Activated naive CD4-positive, alpha-beta T cell treated with anti-CD3 and anti-CD28 coated beads, Interleukin-2, amount 10 ng/mL, durations not matched to agents 7 days and 5 days (primary cell): ENCODE measurements at regions not wholly inside any gene's neighbourhood (a gene's known extent, or its start where the extent isn't known, plus 50 kb on each side); places are given as distances from the start of the nearest gene placed in this dataset.

Source experiments
- CTCF ChIA-PET: fragments of 350-600 bp; sonication (Branson Sonifier 250); formaldehyde crosslinking; loops from one replicate; lab custom pipeline; 2021; ENCODE audit warnings: antibody characterized with exemption; lab: Charles Lee
- DNase-seq: peaks from one replicate; pipeline ENCODE4 v3.0.0-alpha.2; 2020
- H3K27ac Mint-ChIP-seq: one replicate; pipeline ENCODE4 v1.8.0; 2021; ENCODE audit warnings: mild to moderate bottlenecking, moderate library complexity, mixed read lengths
- H3K27me3 Mint-ChIP-seq: one replicate; pipeline ENCODE4 v1.8.0; 2021; ENCODE audit warnings: mild to moderate bottlenecking, mixed read lengths
- H3K36me3 Mint-ChIP-seq: one replicate; pipeline ENCODE4 v1.8.0; 2021; ENCODE audit warnings: mixed read lengths
- H3K4me1 Mint-ChIP-seq: one replicate; pipeline ENCODE4 v1.8.0; 2021; ENCODE audit warnings: mixed read lengths
- H3K4me3 Mint-ChIP-seq: one replicate; pipeline ENCODE4 v1.8.0; 2021; ENCODE audit warnings: mild to moderate bottlenecking, moderate library complexity, mixed read lengths
- H3K9me3 Mint-ChIP-seq: one replicate; pipeline ENCODE4 v1.8.0; 2021; ENCODE audit warnings: mixed read lengths

DNA sequence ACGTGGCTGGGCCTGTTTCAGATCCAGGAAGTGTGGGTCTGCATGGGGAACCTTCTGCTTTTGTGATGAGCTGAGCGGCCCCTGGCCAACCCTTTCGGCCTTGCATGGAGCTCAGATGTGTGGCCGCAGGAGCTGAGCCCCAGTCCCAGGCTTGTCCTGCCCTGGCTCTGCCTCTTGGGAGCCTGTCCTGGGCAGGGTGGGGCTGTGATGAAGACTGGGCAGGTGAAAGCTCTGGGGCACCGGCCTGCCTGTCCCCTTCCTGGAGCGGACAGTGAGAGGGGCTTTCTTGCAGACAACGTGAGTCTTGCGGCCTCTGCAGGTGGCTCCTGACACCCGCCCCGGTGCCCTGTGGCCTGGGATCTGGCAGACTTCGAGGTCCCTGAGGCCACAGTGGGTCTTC, 1296.6 kb downstream of the BRD1 start:
- Mint-ChIP-seq H3K4me3 (no peak overlapping the region), H3K36me3 (no peaks in the 10 kb centered on the region), H3K27ac (no peak overlapping the region), H3K9me3 (no peaks in the 10 kb centered on the region), H3K4me1 (no peaks in the 10 kb centered on the region), H3K27me3 (no peaks in the 10 kb centered on the region)
- CTCF ChIA-PET: no interaction called here
- DNase-seq: no peak

DNA sequence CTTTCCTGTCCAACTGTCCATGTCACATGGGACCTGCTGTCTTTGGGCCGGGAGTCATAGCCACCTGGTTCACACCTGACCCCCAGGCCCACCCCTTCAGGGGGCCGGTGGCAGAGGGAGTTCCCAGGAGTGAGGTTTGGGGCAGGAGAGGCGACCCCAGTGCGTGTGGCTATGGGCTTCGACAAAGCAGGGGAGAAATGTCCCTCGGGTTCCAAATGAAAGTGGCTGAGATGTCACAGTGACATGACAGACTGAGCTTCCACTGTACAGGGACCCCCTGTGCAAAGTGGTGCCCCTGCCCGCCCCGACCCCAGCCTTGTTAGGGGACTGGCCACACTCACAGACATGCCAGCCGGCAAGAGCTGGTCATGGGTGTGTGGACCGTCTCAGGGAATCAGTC, 1297.0 kb downstream of the BRD1 start:
- CTCF ChIA-PET: no interaction called here
- H3K27ac Mint-ChIP-seq: no peak overlapping the region
- H3K9me3 Mint-ChIP-seq: no peaks in the 10 kb centered on the region
- H3K4me1 Mint-ChIP-seq: no peaks in the 10 kb centered on the region
- no peak overlapping the region for H3K4me3 Mint-ChIP-seq
- H3K27me3 Mint-ChIP-seq: no peaks in the 10 kb centered on the region
- DNase-seq: no peak
- no peaks in the 10 kb centered on the region for H3K36me3 Mint-ChIP-seq

DNA sequence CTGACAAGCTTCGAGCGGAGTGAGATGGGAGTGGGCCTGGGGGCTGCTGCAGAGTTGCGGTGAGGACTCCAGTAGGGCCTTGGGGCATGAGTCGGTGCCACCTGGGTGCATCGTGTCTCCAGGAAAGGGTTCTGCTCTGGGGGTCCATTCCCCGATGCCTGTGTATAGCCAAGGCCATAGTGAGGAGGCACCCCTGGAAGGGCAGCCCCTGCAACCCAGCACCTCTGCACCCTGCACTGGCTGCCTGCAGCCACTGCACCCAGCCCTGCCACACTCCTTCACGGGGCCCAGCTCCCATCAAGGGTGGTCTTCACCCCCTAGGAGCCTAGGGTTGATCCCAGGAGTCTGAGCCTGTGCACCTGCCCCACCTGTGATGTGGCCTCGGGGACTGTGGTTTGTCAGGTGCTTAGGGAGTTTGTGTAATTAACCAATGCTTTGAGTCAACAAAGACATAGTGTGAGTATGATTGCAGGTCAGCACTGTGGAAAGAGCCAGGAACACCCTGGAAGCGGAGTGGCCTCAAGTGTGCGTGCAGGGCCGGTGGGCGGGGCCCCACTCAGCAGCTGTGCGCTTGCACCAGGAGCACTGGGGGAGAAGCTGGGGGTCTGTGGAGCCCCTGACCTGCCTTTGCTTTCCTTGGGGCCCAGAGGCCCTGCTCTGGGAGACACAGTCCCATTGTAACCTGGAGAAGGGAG, 1299.3 kb downstream of the BRD1 start:
- no peaks in the 10 kb centered on the region for H3K4me1 Mint-ChIP-seq
- H3K4me3 Mint-ChIP-seq: no peak overlapping the region
- H3K27ac Mint-ChIP-seq: no peak overlapping the region
- H3K36me3 Mint-ChIP-seq: no peaks in the 10 kb centered on the region
- no peak for DNase-seq
- H3K9me3 Mint-ChIP-seq: no peaks in the 10 kb centered on the region
- CTCF ChIA-PET: interaction anchor here (1.2 kb wide), 1 partner anchor 25 kb away, joined by 3 read pairs; no protein-coding TSS in a partner anchor
- H3K27me3 Mint-ChIP-seq: no peaks in the 10 kb centered on the region

DNA sequence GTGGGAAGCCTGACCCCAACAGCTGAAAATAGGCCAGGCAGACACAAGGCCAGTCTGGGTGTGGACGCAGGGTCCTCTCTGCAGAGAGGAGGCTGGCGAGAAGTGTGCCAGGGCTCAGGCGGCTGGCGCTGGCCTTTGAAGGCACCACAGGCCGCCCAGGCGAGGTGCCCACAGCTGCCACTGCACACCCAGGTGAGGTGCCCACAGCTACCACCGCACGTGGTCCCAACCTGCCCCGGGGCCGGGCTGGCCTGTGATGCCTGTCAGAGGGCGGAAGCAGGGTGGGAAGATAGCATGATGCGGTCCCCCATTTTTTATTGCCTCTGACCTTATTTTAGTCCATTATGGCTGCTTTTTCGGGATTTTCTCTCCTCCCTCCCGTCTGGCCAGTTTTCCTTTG, 1303.9 kb downstream of the BRD1 start:
- H3K4me3 Mint-ChIP-seq: no peak overlapping the region
- H3K27me3 Mint-ChIP-seq: no peaks in the 10 kb centered on the region
- H3K36me3 Mint-ChIP-seq: no peaks in the 10 kb centered on the region
- no peaks in the 10 kb centered on the region for H3K9me3 Mint-ChIP-seq
- CTCF ChIA-PET: no interaction called here
- DNase-seq: no peak
- H3K4me1 Mint-ChIP-seq: no peaks in the 10 kb centered on the region
- no peak overlapping the region for H3K27ac Mint-ChIP-seq

DNA sequence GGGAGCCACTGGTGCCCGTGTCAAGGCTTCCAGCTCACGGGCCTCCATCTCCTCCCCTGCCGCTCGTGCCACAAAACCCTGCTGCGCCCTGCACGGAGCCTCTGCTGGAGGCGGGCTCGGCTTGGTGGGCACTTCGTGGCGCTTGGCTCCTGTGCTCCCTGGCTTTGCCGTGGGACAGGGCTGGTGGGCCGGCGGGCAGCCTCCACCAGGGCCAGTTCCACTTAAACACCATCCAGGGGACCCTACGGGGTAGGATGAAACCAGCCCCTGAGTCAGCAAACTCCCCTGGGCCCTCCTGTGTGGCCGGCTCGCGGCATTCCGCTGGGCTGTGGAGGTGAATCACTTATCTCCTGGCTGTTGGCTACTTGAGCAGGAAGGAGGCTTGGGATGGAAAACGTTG, 1304.6 kb downstream of the BRD1 start:
- H3K36me3 Mint-ChIP-seq: no peaks in the 10 kb centered on the region
- no peaks in the 10 kb centered on the region for H3K4me1 Mint-ChIP-seq
- no peaks in the 10 kb centered on the region for H3K9me3 Mint-ChIP-seq
- no peak for DNase-seq
- H3K4me3 Mint-ChIP-seq: no peak overlapping the region
- no peak overlapping the region for H3K27ac Mint-ChIP-seq
- no peaks in the 10 kb centered on the region for H3K27me3 Mint-ChIP-seq
- CTCF ChIA-PET: no interaction called here

DNA sequence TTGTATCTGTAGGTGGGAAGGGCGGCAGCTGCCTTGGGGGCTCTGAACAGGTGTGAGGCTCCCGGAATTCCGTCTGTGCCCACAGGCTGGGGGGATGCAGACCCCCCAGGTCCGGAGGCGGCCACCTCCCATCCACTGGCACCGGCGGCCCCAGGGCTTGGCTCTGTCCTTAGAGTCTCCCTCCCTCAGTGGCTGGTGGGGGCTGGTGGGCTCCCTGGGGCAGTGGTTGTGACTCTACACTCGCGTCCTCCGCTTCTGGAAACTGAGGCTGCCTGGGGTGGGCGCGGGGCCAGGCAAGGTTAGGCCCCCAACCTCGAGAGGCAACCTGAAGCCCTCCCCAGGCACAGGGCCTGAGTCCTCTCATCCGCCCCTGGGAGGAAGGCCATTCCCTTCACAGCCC, 1305.4 kb downstream of the BRD1 start:
- CTCF ChIA-PET: no interaction called here
- Mint-ChIP-seq H3K27ac (no peak overlapping the region), H3K4me3 (no peak overlapping the region)

DNA sequence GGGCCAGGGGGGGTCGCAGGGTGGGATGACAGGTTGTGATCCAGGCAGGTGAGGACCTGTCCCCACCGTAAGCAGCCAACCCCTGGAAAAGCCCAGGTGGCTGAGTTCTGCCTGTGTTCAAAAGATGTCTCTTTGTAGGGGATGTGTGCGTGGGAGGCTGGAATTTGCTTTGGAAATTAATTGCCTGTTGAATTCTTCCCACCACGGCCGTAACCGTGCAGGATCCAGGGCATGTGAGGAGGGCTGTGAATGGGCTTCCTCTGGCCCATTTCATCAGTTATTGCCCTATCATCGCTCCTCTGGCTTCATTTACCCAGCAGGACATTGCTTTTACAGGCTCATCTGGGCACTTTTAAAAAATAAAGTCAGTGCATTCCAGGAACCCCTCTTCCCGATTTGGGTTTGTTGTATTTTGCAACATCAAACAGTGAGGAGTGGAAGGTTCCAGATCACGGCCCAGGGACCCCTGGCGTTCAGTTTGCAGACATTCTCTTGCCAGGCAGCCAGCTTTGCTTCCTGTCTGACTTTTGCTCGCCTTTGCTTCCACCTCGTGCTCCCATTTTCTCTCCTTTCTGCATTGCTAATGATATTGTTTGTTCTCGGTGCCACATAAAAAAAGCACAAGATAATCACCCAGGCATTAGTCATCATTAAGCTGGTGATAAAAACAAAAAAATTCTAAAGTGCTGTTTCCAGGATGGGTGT, 1306.6 kb downstream of the BRD1 start:
- Mint-ChIP-seq H3K9me3 (no peaks in the 10 kb centered on the region), H3K4me3 (no peak overlapping the region), H3K27me3 (no peaks in the 10 kb centered on the region), H3K4me1 (no peaks in the 10 kb centered on the region), H3K36me3 (no peaks in the 10 kb centered on the region), H3K27ac (no peak overlapping the region)
- CTCF ChIA-PET: no interaction called here
- no peak for DNase-seq

More for the DNA sequence above, 1305.4 kb downstream of the BRD1 start:
- no peaks in the 10 kb centered on the region for H3K36me3 Mint-ChIP-seq
- no peaks in the 10 kb centered on the region for H3K4me1 Mint-ChIP-seq
- no peak for DNase-seq
- no peaks in the 10 kb centered on the region for H3K9me3 Mint-ChIP-seq
- H3K27me3 Mint-ChIP-seq: no peaks in the 10 kb centered on the region

DNA sequence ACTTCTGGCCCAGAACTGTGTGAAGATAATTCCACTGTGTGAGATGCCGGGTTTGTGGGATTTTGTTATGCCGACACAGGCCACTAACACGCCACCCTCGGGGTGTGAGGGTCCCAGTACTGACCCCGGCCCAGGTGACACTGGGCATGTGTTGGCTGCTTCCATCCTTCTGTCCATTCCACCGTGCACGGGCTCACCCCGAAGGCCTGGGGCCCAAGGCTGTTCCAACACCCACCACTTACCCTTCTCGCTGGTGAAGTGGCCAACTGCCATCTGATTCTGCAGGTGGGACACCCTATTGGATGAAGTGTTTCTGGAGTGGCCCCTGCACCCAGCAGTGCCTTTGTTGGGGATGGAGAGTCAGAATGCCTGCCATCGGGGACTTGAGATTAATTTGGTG, 1307.5 kb downstream of the BRD1 start:
- CTCF ChIA-PET: no interaction called here
- Mint-ChIP-seq H3K27ac (no peak overlapping the region), H3K4me1 (no peaks in the 10 kb centered on the region), H3K27me3 (no peaks in the 10 kb centered on the region), H3K36me3 (no peaks in the 10 kb centered on the region), H3K9me3 (no peaks in the 10 kb centered on the region), H3K4me3 (no peak overlapping the region)
- no peak for DNase-seq

DNA sequence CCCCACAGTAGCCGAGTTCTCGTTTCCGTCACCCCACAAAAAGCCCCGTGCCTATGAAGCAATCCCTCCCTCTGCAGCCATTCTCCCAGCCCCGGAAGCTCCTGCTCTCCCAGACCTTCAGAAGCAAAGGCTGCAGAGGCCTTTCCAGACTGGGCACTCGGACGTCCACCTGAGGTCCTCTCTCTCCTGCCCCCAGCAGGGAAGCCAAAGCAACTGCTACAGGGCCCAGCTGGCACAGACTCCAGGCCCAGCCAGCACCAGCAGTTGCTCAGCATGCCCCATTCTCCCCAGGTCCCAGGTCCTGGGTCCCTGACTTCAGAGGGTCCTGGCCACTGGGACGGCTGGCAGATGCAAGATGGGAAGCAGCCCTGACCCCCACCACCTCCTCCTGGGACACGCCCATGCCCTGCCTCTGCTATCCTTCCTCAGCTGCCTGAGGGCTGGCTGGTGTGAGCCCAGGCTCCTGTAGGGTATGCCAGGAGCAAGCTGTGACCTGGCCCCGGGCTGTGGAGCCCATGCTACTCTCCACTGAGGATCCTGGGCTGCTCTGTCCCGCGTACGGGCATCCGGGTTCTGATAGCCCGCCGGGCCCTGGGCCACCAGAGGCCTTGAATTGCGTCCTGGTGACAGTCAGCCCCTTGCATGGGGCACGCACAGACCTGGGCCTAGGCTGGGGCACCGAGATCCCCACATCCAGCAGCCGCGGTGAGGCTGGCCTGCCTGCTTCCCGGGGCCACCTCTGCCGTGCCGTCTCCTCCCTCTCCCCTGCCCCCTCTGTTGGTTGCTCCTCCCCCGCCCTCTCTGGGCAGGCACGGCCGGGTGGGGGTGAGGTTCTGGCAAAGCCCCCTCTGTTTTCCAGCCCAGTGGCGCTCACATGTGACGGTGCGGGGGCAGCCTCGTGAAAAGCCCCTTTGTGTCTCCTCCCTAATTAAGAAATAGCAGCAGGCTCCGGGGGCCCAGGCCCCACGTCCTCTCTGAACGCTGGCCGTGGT, 1310.3 kb downstream of the BRD1 start:
- DNase-seq: no peak
- CTCF ChIA-PET: no interaction called here
- Mint-ChIP-seq H3K27ac (no peak overlapping the region), H3K36me3 (no peaks in the 10 kb centered on the region), H3K27me3 (no peaks in the 10 kb centered on the region), H3K4me1 (no peaks in the 10 kb centered on the region), H3K4me3 (no peak overlapping the region), H3K9me3 (no peaks in the 10 kb centered on the region)

DNA sequence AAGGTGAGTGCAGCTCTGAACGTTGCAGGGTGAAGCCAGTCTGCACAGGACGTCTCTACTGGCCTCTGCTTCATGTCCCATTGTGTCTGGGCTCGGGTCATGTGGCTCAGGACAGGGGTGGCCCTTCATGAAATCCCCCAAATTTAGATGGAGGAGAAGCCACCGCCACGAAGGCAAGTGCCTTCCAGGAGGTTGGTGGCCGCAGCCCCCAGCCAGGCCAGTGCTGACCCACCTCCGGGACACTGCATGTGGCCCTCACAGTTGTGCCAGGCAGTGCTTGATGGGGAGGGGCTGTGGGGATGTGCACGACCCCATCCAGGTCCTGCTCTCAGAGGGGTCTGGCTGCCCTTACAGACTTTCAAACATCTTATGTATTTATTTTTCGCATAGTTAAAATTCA, 1311.1 kb downstream of the BRD1 start:
- no peaks in the 10 kb centered on the region for H3K4me1 Mint-ChIP-seq
- H3K36me3 Mint-ChIP-seq: no peaks in the 10 kb centered on the region
- H3K27me3 Mint-ChIP-seq: no peaks in the 10 kb centered on the region
- H3K9me3 Mint-ChIP-seq: no peaks in the 10 kb centered on the region
- CTCF ChIA-PET: no interaction called here
- H3K4me3 Mint-ChIP-seq: no peak overlapping the region
- no peak overlapping the region for H3K27ac Mint-ChIP-seq
- no peak for DNase-seq

DNA sequence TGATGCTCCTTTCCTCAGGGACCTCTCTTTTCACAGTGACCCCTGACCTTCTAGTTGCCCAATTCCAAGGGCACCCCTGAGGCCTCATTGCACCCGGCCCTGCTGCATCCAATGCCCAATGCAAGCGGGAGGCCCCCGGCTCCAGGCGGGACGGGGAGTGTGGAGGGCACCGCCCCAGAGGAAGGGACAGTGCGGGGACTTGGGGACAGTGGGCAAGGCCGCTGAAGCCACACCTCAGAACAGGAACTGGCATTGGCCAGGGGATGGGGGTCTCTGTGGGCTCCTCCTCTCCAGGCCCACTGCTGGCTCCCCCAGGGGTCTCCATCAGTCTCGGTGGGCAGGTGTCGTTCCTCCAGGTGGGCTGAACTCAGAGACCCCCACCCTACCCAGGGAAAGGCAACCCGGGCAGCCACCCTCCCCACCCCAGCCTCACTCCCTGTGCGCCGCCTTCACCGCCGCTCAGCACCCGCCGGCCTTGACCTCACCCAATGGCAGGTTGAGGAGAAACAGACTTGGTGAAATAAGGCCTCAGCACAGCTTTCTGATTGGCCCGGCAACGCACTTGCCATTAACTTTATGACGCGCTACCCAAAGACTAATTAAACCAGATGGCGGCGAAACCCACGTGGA, 1312.0 kb downstream of the BRD1 start:
- no peaks in the 10 kb centered on the region for H3K9me3 Mint-ChIP-seq
- CTCF ChIA-PET: no interaction called here
- no peaks in the 10 kb centered on the region for H3K4me1 Mint-ChIP-seq
- H3K4me3 Mint-ChIP-seq: no peak overlapping the region
- no peaks in the 10 kb centered on the region for H3K27me3 Mint-ChIP-seq
- no peak for DNase-seq
- no peaks in the 10 kb centered on the region for H3K36me3 Mint-ChIP-seq
- no peak overlapping the region for H3K27ac Mint-ChIP-seq

DNA sequence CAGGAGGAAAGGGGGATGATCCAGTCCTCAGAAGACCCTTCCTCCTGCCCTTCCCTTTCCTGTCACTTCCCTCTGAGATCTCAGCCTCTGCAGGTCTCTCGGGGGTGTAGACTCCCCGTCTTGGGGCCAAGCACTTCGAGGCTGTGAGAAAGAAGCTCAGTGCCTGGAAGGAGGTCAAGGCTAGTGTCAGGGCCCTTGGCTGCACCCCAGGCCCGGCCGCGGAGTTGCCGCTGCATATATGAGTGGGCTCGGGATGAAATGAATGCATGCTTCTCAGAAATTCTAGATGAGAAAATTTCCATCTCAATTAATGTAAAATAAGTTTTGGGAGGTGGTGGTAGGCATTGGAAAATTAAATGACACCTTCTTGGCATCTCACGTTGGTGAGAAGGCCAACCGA, 1313.7 kb downstream of the BRD1 start:
- Mint-ChIP-seq H3K27me3 (no peaks in the 10 kb centered on the region), H3K4me1 (no peaks in the 10 kb centered on the region), H3K36me3 (no peaks in the 10 kb centered on the region), H3K9me3 (no peaks in the 10 kb centered on the region), H3K4me3 (no peak overlapping the region), H3K27ac (no peak overlapping the region)
- DNase-seq: no peak
- CTCF ChIA-PET: interaction anchor here (0.5 kb wide), 1 partner anchor 791 kb away, joined by 3 read pairs; no protein-coding TSS in a partner anchor

DNA sequence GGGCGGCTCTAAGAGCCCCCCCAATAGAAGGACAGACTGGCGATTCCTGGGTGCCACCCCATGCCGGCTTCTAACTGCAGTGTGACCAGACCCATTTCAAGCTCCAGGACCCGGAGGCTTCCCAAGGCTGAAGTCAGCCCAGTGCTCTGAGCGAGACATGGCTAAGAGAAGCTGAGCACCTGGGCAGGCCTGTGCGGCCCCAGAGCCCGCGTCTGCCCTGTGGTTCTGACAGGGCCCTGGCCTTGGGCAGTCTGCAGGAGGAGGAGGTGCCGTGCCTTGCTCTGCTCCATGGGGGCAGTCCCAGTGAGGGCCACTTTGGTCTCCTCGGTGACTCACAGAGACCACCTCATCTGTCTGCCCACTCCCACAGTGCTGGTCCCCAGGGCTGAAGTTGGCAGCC, 1314.2 kb downstream of the BRD1 start:
- H3K27me3 Mint-ChIP-seq: no peaks in the 10 kb centered on the region
- no peak overlapping the region for H3K27ac Mint-ChIP-seq
- H3K9me3 Mint-ChIP-seq: no peaks in the 10 kb centered on the region
- no peaks in the 10 kb centered on the region for H3K4me1 Mint-ChIP-seq
- no peak overlapping the region for H3K4me3 Mint-ChIP-seq
- CTCF ChIA-PET: no interaction called here
- DNase-seq: no peak
- H3K36me3 Mint-ChIP-seq: no peaks in the 10 kb centered on the region

DNA sequence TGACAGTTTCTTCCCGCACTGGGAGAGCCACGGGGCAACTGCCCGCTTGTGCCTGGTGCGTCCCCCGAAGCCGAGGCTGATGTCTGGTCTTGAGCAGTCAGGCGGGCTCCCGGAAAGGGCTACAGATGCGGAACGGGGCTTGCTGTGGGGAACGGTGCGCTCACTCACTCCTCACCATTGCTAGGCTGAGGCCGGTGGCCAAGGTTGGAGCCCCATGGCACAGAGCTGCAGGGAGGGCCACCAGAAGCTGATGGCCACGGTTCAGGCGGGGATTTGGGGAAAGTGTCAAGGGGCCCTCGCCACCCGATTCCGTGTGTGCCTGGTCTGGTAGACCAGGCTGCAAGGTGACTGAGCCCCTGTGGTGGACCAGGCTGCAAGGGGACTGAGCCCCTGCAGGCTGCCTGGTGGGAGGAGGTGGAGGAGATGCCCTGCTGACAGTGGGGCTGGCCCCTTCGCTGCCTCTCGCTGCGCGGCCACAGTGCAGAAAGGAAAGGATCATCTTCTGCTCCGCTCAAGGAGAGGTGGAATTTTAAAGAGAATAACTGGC, 1315.8 kb downstream of the BRD1 start:
- no peaks in the 10 kb centered on the region for H3K36me3 Mint-ChIP-seq
- no peak for DNase-seq
- H3K27me3 Mint-ChIP-seq: no peaks in the 10 kb centered on the region
- no peaks in the 10 kb centered on the region for H3K4me1 Mint-ChIP-seq
- H3K9me3 Mint-ChIP-seq: no peaks in the 10 kb centered on the region
- CTCF ChIA-PET: no interaction called here
- H3K4me3 Mint-ChIP-seq: no peak overlapping the region
- no peak overlapping the region for H3K27ac Mint-ChIP-seq
